Breast epithelium (tissue), 3 donors: ENCODE measurements at regions not wholly inside any gene's neighbourhood (a gene's known extent, or its start where the extent isn't known, plus 50 kb on each side); places are given as distances from the start of the nearest gene placed in this dataset.

ENCODE experiments used
- CTCF ChIP-seq, 3 donors: fragments of 450-650 bp; IDR thresholded peaks; one replicate each; pipeline ENCODE4 v1.5.1; 2016 to 2017; ENCODE audit warnings: antibody characterized with exemption in 3 of 3, mild to moderate bottlenecking in 3 of 3, moderate library complexity in 3 of 3
- POLR2AphosphoS5 ChIP-seq, 3 donors: sonication (generic); formaldehyde crosslinking; IDR thresholded peaks; one replicate each; pipeline ENCODE4 v1.6.1; 2017; ENCODE audit warnings: antibody characterized with exemption in 3 of 3

GRCh38 chr2:187879491-187879890 lies 325.3 kb upstream of the TFPI start:
- TF ChIP-seq CTCF (IDR thresholded peaks at IDR 0.05) = no peak
- no peak for TF ChIP-seq POLR2AphosphoS5 (IDR thresholded peaks at IDR 0.05)
